ENCODE measurements at regions not wholly inside any gene's neighbourhood (a gene's known extent, or its start where the extent isn't known, plus 50 kb on each side); places are given as distances from the start of the nearest gene placed in this dataset.
"Not testable (repeated sequence)": the region's sequence is repeated elsewhere in the genome, so short reads cannot be mapped to it uniquely, and the experiment has no call there.

GRCh38 chr2:76172154-76172595, 461.5 kb upstream of the GCFC2 start:
- not testable (repeated sequence) for TF ChIP-seq CTCF (IDR thresholded peaks at IDR 0.05); E2F5 (CRISPR knock-in tag; IDR thresholded peaks at IDR 0.05); E2F1 (CRISPR knock-in tag; IDR thresholded peaks at IDR 0.05); MAX (CRISPR knock-in tag; IDR thresholded peaks at IDR 0.05); USF1 (CRISPR knock-in tag; IDR thresholded peaks at IDR 0.05); ZNF232 (CRISPR knock-in tag; IDR thresholded peaks at IDR 0.05); NR2C2 (CRISPR knock-in tag; IDR thresholded peaks at IDR 0.05); ZNF138 (CRISPR knock-in tag; conservative IDR thresholded peaks at IDR 0.05); CREM (CRISPR knock-in tag; IDR thresholded peaks at IDR 0.05); JUN (CRISPR knock-in tag; IDR thresholded peaks at IDR 0.05); ZBTB43 (CRISPR knock-in tag; IDR thresholded peaks at IDR 0.05); MXD4 (CRISPR knock-in tag; IDR thresholded peaks at IDR 0.05; ENCODE audit: borderline replicate concordance); MLX (CRISPR knock-in tag; IDR thresholded peaks at IDR 0.05)
